KMS-11 (cell line): ENCODE measurements at regions not wholly inside any gene's neighbourhood (a gene's known extent, or its start where the extent isn't known, plus 50 kb on each side); places are given as distances from the start of the nearest gene placed in this dataset.
A peak's percentile ranks its signal among the peaks of the same experiment; 100 is the strongest.

Experiments
- H2AFZ ChIP-seq: fragments of 200-600 bp; sonication (generic); 2 replicates; pipeline ENCODE4 v1.6.1; 2016; ENCODE audit warnings: antibody characterized with exemption, mixed run types, low read depth
- H3K27ac ChIP-seq: fragments of 200-600 bp; sonication (generic); 2 replicates; pipeline ENCODE4 v1.6.1; 2016; ENCODE audit warnings: mild to moderate bottlenecking, mixed run types
- H3K27me3 ChIP-seq: fragments of 200-600 bp; sonication (generic); 2 replicates; pipeline ENCODE4 v1.6.1; 2017; ENCODE audit warnings: mild to moderate bottlenecking, low read depth, mixed run types, moderate library complexity; ENCODE audit not compliant: insufficient read depth
- H3K36me3 ChIP-seq: fragments of 200-600 bp; sonication (generic); 2 replicates; pipeline ENCODE4 v1.6.1; 2017; ENCODE audit warnings: mild to moderate bottlenecking, mixed run types; ENCODE audit not compliant: insufficient read depth
- H3K4me1 ChIP-seq: fragments of 200-600 bp; sonication (generic); 2 replicates; pipeline ENCODE4 v1.6.1; 2016; ENCODE audit warnings: mild to moderate bottlenecking, low read depth, mixed run types; ENCODE audit not compliant: poor library complexity, severe bottlenecking
- H3K4me2 ChIP-seq: fragments of 200-600 bp; sonication (generic); 2 replicates; pipeline ENCODE4 v1.7.0; 2016; ENCODE audit warnings: mild to moderate bottlenecking, mixed run types
- H3K4me3 ChIP-seq: fragments of 200-600 bp; sonication (generic); IDR thresholded peaks from 2 replicates; pipeline ENCODE4 v1.6.1; 2017; ENCODE audit warnings: low read depth, low read length, mixed read lengths; ENCODE audit not compliant: insufficient read depth
- H3K79me2 ChIP-seq: fragments of 200-600 bp; sonication (generic); 2 replicates; pipeline ENCODE4 v1.6.1; 2016; ENCODE audit warnings: low read depth, mixed run types; ENCODE audit not compliant: insufficient read depth
- H3K9ac ChIP-seq: fragments of 200-600 bp; sonication (generic); 2 replicates; pipeline ENCODE4 v1.6.1; 2016; ENCODE audit warnings: mild to moderate bottlenecking, mixed run types
- H4K20me1 ChIP-seq: fragments of 200-600 bp; sonication (generic); 2 replicates; pipeline ENCODE4 v1.6.1; 2016; ENCODE audit warnings: mild to moderate bottlenecking, mixed run types; ENCODE audit not compliant: insufficient read depth
- TF ChIP-seq, protein P1 (sequence below): fragments of 200-600 bp; sonication (generic); conservative IDR thresholded peaks from 2 replicates; pipeline ENCODE4 v1.6.1; 2017; ENCODE audit warnings: low read depth, mild to moderate bottlenecking, antibody characterized with exemption, low read length, moderate library complexity, mixed read lengths

DNA sequence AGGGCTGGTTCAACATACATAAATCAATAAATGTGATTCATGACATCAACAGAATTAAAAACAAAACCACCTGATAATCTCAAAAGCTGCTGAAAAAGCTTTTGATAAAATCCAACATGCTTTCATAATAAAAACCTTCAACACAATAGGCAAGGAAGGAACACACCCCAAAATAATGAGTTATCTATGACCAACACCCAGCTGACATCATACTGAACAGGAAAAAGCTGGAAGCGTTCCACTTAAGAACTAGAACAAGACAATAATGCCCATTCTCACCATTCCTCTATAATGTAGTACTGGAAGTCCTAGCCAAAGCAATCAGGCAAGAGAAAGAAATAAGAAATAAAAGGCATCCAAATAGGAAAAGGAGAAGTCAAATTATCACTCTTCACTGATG, 116.2 kb upstream of the FREM2 start:
- Histone ChIP-seq H3K36me3 (no peaks in the 10 kb centered on the region), H3K4me2 (no peak overlapping the region), H3K4me1 (no peaks in the 10 kb centered on the region), H3K27me3 (no peaks in the 10 kb centered on the region), H3K79me2 (no peaks in the 10 kb centered on the region), H3K27ac (no peak overlapping the region), H3K9ac (no peak overlapping the region), H3K4me3 (no peak overlapping the region), H4K20me1 (no peaks in the 10 kb centered on the region), H2AFZ (no peak overlapping the region)
- TF ChIP-seq, protein P1, sequence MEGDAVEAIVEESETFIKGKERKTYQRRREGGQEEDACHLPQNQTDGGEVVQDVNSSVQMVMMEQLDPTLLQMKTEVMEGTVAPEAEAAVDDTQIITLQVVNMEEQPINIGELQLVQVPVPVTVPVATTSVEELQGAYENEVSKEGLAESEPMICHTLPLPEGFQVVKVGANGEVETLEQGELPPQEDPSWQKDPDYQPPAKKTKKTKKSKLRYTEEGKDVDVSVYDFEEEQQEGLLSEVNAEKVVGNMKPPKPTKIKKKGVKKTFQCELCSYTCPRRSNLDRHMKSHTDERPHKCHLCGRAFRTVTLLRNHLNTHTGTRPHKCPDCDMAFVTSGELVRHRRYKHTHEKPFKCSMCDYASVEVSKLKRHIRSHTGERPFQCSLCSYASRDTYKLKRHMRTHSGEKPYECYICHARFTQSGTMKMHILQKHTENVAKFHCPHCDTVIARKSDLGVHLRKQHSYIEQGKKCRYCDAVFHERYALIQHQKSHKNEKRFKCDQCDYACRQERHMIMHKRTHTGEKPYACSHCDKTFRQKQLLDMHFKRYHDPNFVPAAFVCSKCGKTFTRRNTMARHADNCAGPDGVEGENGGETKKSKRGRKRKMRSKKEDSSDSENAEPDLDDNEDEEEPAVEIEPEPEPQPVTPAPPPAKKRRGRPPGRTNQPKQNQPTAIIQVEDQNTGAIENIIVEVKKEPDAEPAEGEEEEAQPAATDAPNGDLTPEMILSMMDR = no peak

DNA sequence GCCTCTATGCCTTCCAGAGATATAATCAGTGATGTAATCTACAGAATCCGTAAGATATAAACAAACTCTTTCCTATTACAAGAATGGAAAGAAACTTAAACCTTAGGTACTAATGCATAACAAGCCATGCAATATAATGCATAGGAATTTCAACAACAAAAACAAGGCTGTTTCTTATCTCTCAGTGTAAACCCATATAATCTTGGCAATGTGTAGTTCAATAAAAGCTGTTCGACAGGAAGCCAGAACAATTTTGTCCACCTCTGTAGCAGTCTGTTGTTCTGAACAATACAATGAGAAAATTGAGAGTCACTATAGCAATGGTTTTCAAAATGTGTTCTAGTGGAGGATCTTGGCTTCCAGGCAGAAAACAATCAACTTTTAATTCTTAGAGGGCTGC, 111.5 kb upstream of the FREM2 start:
- Histone ChIP-seq H3K4me2 (no peak overlapping the region), H3K4me1 (no peaks in the 10 kb centered on the region), H3K27me3 (no peaks in the 10 kb centered on the region), H3K27ac (no peak overlapping the region), H3K36me3 (no peaks in the 10 kb centered on the region), H4K20me1 (no peaks in the 10 kb centered on the region), H3K9ac (no peak overlapping the region), H3K79me2 (no peaks in the 10 kb centered on the region), H2AFZ (no peak overlapping the region), H3K4me3 (no peak overlapping the region)
- TF ChIP-seq, protein P1 = no peak

- H3K27ac ChIP-seq = no peak overlapping the region
- H2AFZ ChIP-seq = no peak overlapping the region
- TF ChIP-seq, protein P1 = no peak
- H3K4me3 ChIP-seq = no peak overlapping the region
- H3K79me2 ChIP-seq = no peaks in the 10 kb centered on the region
- no peak overlapping the region for H3K9ac ChIP-seq
- no peaks in the 10 kb centered on the region for H3K4me1 ChIP-seq
- H3K27me3 ChIP-seq = no peaks in the 10 kb centered on the region
- no peaks in the 10 kb centered on the region for H3K36me3 ChIP-seq
- no peak overlapping the region for H3K4me2 ChIP-seq
- no peaks in the 10 kb centered on the region for H4K20me1 ChIP-seq
Observed at GRCh38 chr13:38577048-38577447, 109.8 kb upstream of the FREM2 start.

GRCh38 chr13:38582133-38582532, 104.7 kb upstream of the FREM2 start:
- Histone ChIP-seq H3K27me3 (no peaks in the 10 kb centered on the region), H3K4me2 (no peak overlapping the region), H3K27ac (no peak overlapping the region), H3K4me3 (no peak overlapping the region), H3K36me3 (no peaks in the 10 kb centered on the region), H4K20me1 (no peaks in the 10 kb centered on the region), H3K9ac (no peak overlapping the region), H2AFZ (no peak overlapping the region), H3K79me2 (no peaks in the 10 kb centered on the region), H3K4me1 (no peaks in the 10 kb centered on the region)
- TF ChIP-seq, protein P1 = peak; percentile 44; the same call in 1 of the 2 replicates

DNA sequence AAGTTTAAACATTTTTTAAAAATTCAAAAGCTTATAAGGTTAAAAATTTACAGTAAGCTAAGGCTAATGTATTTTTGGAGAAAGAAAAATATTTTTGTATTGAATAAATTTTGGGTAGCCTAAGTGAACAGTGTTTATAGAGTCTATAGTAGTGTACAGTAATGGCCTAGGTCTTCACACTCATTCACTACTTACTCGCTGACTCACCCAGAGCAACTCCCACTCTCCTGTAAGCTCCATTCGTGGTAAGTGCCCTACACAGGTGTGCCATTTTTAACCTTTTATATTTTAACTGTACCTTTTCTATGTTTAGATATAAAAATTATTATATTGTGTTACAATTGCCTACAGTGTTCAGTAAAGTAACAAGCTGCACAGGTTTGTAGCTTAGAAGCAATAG, 96.6 kb upstream of the FREM2 start:
- Histone ChIP-seq H3K4me3 (no peak overlapping the region), H3K9ac (no peak overlapping the region), H2AFZ (no peak overlapping the region), H3K4me2 (no peak overlapping the region), H3K27ac (no peak overlapping the region), H3K4me1 (no peaks in the 10 kb centered on the region), H4K20me1 (no peaks in the 10 kb centered on the region), H3K79me2 (no peaks in the 10 kb centered on the region), H3K27me3 (no peaks in the 10 kb centered on the region), H3K36me3 (no peaks in the 10 kb centered on the region)
- TF ChIP-seq, protein P1 = no peak
